ENCODE measurements at regions not wholly inside any gene's neighbourhood (a gene's known extent, or its start where the extent isn't known, plus 50 kb on each side); places are given as distances from the start of the nearest gene placed in this dataset.

DNA sequence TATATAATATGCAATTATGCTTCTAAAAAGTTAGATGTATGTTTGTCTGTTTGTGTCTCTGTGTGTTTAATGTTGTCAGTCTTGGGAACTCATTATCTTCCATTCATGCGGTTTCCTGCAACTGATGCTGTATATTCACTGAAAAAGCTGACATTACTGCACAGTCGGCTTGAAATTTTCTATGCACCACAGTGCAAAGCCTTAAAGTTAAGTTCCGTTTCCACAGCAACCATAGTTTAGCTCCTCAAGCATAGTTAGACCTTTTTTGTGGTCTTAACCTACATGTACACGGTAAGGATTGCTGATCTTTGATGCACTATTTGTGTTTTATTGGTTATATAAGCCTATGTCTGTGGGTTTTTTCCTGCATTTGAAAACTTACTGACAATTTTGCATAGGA lies 309.4 kb downstream of the KCNC2 start:
- intact Hi-C loops (cut with micrococcal nuclease), result no loop called here

DNA sequence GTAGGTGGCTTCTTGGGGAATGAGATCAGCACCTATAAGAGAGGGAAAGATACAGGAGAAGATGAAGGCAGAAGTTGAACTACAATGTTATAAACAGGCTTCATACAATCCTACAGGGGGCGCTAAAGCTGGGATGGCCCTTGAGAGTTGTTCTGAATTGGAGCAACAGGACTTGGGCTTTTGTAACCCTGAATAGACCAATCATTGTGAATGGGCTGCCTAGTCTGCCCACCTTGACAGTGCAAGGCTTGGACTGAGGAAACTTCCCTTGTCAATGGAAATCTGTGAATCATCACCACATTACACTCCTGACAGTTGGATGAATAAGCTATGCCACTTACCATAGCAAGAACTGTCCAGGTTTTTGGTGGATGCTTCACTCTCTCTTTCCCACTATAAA lies 306.1 kb downstream of the KCNC2 start:
- intact Hi-C loops (cut with micrococcal nuclease), result no loop called here

DNA sequence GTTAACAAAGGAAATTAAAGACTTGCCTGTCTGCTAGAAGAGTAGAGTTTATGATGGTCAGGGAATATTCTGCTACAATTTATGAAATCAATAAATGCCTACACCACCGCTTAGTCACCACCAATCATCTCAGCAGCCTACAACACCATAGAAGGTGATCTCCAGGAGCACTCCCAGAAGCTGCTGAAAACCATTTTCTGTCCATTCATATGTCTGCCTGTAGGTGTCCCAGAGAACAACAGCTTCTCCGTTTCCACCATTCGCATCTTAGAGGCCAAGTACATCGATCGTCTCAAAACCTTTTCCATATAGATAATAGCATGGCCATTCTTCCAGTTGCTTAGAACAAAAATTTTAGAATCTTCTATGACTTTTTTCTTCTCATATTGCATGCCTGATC lies 303.4 kb downstream of the KCNC2 start:
- intact Hi-C loops (cut with micrococcal nuclease), result no loop called here

DNA sequence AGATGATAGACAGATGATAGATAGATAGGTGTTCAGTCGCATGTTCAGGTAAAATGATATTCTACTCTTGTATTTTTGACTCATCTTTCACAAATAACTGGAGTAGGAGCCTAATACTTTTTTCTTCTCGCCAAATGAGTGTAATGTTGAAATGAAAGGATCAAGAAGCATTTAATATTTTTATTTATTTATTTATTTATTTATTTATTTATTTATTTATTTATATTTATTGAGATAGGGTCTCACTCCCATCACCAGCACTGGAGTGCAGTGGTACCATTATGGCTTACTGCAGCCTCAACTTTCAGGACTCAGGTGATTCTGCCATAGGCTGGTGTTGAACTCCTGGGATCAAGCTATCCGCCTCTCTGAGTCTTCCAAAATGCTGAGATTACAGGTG lies 298.8 kb downstream of the KCNC2 start:
- intact Hi-C loops (cut with micrococcal nuclease), result no loop called here

DNA sequence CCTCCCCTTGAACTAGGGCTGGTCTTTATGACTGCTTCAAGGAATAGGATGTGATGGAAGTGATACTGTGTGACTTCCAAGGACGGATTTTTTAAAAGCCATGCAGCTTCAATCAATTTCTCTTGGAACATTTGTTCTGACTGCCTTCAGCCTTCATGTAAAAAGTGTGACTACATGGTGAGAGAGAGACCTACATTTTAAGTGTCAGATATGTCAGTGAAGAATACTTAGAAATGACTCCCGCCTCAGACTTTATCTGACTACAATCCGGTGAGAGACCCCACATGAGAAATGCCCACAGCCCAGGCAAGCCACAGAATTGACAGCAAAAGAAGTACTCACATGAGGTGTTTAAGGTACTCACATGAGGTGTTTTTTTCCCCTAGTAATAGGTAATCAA lies 295.3 kb downstream of the KCNC2 start:
- intact Hi-C loops (cut with micrococcal nuclease), result no loop called here

DNA sequence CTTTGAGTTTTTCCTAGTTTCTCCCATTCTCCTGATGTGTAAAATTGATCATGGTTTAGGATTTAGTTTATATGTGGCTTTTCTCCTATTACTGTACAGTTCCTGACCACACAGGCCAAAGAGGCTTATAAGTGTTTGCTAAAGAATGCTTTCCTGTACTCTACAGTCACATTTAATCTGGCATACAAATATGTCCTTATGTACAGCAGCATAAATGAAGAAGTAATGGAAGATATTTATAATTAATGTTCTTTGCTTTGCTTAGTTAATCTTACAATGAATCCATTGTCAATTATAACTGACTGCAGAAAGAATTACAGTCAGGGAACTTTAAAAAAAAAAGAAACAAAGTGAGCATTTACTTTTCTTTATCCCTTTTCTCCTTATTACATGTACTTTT lies 293.9 kb downstream of the KCNC2 start:
- intact Hi-C loops (cut with micrococcal nuclease), result no loop called here

DNA sequence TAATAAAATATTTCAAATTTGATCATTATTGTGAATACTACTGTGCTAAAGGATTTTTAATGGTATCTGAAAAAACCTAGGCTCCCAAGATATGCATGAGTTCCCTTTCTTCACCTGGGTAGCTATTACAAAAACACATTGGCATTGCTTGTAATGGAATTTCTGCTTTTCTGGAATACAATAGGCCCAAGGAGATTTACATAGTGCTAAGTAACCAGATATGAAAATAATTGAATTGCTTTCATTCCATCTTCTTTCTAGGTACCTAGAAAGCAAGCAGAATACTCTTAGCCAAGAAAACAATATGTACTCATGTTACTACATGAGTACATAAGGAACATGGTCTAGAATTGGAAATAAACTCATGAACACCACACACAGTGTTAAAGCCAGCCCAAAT lies 291.9 kb downstream of the KCNC2 start:
- intact Hi-C loops (cut with micrococcal nuclease), result no loop called here

DNA sequence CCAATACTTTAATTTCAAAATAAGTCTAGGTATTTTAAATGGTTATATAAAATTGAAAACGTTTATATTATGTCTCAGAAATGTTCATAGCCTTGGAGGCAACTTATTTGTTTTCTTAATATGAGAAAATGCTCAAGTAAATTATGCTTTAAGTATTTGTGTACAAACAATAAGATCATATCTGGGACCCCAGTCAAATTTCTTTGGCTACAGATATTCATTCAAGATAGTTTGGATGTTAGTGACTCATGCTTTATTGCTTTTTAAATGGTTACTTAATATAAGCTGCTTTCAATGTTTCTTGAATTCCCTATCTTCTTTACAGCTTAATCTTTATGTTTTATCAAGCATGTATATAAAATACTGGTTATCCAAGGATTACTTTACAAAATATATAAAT lies 291.3 kb downstream of the KCNC2 start:
- intact Hi-C loops (cut with micrococcal nuclease), result no loop called here

DNA sequence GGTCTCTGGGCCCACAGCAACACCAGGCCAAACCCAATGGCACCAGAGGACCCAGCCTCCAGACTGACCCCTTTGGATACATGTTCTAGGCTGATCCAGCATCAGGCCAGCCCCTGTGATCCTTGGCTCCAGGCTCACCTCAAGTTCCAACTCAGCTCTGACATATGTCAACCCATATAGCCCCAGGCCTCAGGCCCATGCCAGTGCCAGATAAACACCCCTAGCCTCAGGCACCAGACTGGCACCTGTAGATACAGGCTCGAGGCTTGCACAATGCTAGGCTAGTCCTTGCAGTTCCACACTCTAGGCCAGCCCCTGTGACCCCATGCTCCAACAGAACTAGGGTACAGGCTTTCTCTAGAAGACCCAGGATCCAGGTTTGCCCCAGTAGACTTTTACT lies 287.5 kb downstream of the KCNC2 start:
- intact Hi-C loops (cut with micrococcal nuclease), result no loop called here

DNA sequence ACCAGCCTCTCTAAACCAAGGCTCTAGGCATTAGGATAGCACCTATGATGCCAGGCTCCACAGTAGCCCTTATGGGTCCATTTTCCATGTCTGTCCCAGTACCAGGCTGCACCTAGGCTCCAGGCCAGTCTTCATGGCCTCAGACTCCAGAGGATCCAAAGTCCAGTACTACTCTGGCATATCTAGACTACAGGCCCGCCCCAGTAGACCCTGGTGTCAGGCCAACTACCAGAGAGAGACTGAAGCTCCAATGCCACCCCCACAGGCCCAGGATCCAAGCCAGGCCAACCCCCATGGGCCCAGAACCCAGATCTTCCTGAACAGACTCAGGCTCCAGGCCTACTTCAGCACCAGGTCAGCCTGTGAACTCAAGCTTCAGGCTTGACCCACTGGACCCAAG lies 287.0 kb downstream of the KCNC2 start:
- intact Hi-C loops (cut with micrococcal nuclease), result no loop called here

DNA sequence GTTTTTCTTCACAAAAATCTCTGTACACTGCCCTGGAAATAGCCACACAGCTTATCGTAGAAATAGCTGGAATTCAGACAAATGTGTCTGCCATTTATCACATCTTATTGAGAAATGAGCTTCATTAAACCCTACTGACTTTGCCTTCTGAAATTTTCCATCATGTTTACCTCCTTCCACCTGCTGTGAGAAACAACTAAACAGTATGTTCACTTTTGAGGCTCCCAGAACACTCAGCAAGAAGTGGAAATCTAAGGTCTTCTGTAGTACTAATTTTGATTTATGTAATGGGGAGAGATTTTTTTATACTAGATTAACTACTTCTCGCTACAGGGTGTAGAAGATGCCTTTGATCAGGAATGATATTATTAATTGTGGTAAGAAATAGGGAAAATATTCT lies 268.0 kb downstream of the KCNC2 start:
- intact Hi-C loops (cut with micrococcal nuclease), result no loop called here

DNA sequence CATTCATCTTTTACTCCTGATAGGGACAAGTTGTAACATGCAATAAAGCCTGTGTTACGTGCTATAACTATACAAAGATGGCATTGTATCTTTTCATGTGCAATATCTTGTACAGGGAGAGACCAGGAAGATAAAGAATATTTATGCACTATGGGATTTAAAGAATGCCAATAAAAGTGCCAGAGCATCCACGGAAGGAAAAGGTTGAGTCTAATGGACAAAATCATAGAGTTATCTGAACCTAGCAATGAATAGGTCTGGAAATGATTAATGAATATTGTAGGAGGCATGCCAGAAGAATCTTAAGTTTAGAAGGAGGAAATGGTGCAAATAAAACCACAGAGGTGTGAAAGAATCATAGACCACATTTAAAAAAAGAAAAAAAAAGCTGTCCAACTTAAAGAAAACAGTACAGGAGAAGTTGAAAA lies 263.9 kb downstream of the KCNC2 start:
- intact Hi-C loops (cut with micrococcal nuclease), result no loop called here

DNA sequence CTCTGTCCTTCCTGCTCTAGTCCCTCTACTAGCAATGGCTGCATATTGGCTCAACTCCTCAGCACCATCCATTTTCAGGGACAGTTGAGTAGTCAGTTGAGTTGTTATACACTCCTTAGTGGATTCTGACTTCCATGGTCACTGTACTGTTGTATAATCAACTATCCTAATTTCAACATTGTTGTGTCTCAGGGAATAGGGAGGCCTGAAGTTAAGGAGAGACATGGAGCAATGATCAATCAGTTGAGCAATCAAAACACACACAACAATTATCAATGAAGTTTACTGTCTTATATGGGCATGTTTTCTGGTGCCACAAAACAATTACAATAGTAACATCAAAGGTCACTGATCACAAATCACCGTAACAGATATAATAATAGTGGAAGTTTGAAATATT lies 255.9 kb downstream of the KCNC2 start:
- intact Hi-C loops (cut with micrococcal nuclease), result no loop called here

DNA sequence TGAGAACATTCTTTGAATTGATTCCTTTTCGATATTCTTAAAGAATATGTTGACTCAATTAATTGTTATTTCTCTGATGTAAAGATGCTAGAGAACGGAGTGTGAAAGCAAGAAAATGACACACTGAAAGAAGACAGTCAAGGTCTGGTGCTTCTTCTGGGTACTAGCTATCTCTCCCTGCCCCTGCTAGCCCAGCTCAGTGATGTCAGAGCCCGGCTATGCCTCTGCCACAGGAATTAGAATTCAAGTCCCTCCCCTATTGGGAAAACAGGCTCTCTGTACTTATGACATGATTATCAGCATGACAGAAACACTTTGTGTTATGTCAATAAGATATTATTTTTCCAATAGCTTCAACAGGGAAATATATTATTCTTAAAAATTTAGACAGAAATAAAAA lies 252.4 kb downstream of the KCNC2 start:
- intact Hi-C loops (cut with micrococcal nuclease), result no loop called here

DNA sequence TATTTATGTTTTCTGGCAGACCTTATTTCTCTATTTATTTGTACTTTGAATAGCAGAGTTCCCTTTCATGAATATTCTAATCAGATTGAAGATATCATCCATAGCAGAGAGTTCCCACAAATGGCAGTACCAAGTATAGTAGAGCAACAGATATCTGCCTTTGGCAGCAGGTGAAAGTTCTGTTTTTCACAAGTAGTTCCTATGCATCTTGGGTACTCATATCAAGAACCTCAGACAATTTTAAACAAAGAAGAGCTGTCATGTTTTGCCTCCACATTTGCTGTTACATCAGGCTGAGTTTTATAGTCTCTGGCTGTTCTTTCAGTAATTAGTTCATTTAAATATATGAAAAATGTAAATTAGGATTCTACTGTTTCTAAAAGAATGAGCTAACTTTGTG lies 252.0 kb downstream of the KCNC2 start:
- intact Hi-C loops (cut with micrococcal nuclease), result no loop called here

DNA sequence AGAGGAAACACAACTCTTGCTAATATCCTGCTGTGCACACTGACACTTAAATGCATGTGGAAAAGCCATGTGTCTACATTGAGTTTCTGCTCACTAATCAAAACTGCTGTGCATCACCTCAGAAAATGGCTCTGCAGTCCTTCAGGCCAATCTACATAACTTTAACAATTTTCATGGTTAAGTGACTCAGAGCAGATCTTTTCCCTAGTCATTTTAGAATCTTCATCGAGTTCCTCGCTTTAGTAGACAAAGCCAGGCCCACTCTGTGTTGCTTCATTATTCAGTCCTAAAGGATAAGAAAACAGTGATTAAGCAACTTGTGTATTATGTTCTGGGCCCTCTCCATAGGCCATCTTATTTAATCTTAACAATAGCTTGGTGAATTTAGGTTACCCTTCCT lies 250.0 kb downstream of the KCNC2 start:
- intact Hi-C loops (cut with micrococcal nuclease), result no loop called here

DNA sequence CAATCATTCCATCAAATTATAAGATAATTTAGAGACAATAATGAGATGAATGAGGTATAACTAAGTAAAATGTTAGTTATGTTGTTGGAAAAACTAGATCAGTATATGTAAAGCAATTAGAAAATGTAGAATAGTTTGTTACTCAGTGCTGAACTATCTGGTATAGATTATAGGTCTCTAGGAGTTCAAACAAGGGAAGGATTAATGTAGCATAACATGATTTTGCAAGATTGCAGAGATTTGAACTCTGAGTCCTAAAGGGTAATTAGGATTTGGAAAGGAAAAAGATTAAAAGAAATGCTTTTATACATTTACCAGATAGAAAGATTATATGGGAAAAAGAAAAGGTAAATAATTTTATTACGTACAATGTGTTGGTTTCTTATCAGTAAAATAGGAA lies 246.3 kb downstream of the KCNC2 start:
- intact Hi-C loops (cut with micrococcal nuclease), result no loop called here

DNA sequence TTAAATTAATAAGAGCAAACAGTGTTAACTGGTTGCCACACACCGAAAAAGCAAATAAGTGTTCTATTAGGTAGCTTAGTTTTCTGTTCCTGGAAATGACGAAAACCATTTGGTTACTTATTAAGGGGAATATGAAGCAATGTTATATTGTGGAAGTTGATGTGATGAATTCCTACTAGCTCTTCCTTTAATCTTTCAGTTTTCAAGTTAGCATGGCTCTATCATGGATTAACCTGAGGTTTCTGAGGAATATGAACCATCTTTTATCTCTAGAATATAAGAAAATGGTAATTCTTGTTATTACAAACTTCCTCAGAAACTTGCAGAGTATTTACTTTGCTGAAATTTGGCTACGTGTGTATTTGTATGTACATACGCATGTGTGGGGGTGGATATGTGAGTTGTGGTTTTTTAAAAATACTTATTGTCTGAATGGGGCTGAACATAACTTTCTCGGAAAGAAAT lies 245.7 kb downstream of the KCNC2 start:
- intact Hi-C loops (cut with micrococcal nuclease), result no loop called here

DNA sequence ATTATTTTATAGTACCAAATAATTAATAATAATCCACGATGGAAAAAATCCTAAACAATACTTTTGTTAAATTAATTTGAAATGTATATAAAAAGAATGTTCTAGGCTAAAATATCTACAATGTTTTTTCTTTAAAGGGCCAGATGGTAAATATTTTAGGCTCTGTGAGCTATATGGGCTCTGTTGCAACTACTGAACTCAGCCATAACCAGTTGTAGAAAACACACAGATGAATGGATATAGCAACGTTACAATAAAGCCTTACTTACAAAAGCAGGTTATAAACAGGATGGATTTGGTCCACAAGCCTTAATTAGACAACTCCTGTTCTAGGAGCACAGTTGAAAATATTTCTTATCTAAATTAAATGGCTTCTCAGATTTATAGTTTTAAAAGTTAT lies 245.2 kb downstream of the KCNC2 start:
- intact Hi-C loops (cut with micrococcal nuclease), result no loop called here

DNA sequence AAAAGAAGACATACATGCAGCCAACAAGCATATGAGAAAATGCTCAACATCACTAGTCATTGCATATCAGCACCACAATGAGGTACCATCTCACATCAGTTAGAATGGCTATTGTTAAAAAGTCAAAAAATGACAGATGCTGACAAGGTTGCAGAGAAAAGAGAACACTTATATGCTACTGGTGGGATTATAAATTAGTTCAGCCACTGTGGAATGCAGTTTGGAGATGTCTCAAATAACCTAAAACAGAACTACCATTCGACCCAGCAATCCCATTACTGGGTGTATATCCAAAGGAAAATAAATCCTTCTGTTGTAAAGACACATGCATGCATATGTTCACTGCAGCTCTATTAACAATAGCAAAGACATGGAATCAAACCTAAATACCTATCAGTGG lies 238.4 kb downstream of the KCNC2 start:
- intact Hi-C loops (cut with micrococcal nuclease), result no loop called here

DNA sequence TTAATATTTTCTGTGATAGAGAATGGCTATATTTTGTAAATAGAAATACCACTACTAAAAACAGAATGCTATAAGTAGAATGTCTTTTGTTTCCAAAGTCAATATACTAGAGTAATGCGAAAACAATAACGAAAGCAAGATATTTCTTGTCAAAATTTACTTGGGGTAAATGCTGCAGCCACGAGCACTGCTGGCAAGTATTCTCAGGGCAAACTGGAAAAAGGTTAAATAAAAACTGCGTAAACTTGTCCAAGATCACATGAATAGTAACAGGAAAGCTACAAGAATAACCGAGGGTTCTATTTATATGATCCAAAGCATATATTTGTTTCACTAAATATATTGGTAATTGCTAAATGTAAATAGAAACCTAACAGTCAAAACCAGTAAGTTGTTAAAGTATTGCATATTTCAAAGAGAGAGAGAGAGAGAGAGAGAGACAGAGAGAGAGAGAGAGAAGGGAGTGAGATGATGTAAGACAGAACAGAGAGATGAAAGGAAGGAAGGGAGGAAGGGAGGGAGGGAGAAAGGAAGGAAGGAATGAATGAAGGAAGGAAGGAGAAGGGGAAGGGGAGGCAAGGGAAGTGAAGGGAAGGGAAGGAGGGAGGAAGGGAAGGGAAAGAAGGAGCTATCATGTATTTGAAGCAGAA lies 231.7 kb downstream of the KCNC2 start:
- intact Hi-C loops (cut with micrococcal nuclease), result no loop called here

DNA sequence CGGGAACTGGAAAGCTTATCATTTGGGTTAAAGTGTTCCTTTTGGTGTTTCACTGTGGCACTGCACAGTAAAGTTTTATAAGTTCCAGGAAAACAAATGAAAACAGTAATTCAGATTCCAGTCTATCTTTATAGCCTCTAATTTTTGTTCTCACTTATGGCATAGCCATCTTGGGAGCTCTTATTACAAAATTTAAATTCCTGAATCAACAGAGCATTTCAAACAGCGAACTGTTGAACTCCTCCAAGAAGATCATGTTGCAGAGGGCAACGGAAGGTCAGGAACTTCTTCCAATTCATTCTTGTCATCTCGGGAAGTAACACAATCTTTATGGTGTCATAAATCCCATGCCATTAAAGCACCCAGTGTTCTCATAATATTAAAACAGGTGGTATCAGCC lies 229.1 kb downstream of the KCNC2 start:
- intact Hi-C loops (cut with micrococcal nuclease), result no loop called here

DNA sequence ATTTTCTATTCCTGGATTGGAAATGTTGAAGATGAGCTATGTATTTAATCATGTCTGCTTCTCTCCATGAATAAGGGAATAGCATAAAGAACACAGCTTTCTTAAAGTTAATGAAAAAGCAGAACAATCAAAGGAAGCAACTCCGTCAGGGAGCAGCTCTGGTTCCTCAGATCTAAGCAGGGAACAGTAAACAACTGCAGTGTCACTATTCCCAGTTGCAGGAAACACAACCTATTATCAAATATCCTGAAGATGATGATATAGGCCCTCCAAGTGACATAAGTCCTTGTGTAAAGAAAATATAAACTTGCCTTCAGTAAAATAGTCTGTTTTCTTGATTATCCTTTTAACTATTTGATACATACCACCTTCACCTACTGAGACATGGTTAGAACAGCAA lies 228.1 kb downstream of the KCNC2 start:
- intact Hi-C loops (cut with micrococcal nuclease), result no loop called here

DNA sequence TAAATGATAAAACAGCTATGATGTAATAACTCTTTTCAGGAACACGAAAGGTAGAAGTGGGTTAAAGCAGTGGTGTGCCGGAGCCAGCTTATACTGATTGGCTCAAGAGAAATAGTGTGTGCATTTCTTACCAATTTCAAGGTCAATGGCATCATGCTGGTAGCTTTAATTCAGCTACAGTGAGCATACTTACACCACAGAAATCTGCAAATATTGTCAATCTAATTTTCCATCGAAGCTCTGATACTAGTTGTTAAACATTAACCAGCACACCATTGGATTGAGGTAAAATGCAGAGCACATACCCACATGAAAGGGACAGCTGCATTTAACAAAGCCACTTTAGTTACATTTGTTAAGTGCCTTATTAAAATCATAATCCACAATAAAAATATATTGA lies 225.7 kb downstream of the KCNC2 start:
- intact Hi-C loops (cut with micrococcal nuclease), result no loop called here
